SU-DHL-6 (cell line): ENCODE measurements at regions not wholly inside any gene's neighbourhood (a gene's known extent, or its start where the extent isn't known, plus 50 kb on each side); places are given as distances from the start of the nearest gene placed in this dataset.

Experiments
- H2AFZ ChIP-seq: fragments of 200-600 bp; sonication (generic); 2 replicates; pipeline ENCODE4 v1.6.1; 2014; ENCODE audit warnings: low read depth, mild to moderate bottlenecking, moderate library complexity, mixed read lengths, antibody characterized with exemption, low read length; ENCODE audit not compliant: severe bottlenecking
- H3F3A ChIP-seq: fragments of 200-600 bp; shearing (Covaris generic); 2 replicates; pipeline ENCODE4 v1.6.0; 2016; ENCODE audit warnings: antibody characterized with exemption, mild to moderate bottlenecking; ENCODE audit not compliant: insufficient read depth
- H3K27ac ChIP-seq: fragments of 200-600 bp; sonication (generic); 2 replicates; pipeline ENCODE4 v1.5.1; 2016; ENCODE audit warnings: low read depth, mild to moderate bottlenecking, low read length, moderate library complexity, mixed read lengths
- H3K27me3 ChIP-seq: fragments of 200-600 bp; sonication (generic), shearing (Covaris generic); 2 replicates; pipeline ENCODE4 v1.6.0; 2014; ENCODE audit warnings: mild to moderate bottlenecking, low read length
- H3K36me3 ChIP-seq: fragments of 200-600 bp; sonication (generic); 2 replicates; pipeline ENCODE4 v1.6.1; 2014; ENCODE audit warnings: mild to moderate bottlenecking, low read length, mixed read lengths
- H3K4me2 ChIP-seq: fragments of 300-600, 200-600 bp; shearing (Covaris generic), sonication (generic); 2 replicates; pipeline ENCODE4 v1.6.0; 2014; ENCODE audit warnings: low read length, low read depth, mild to moderate bottlenecking; ENCODE audit not compliant: poor library complexity, severe bottlenecking
- H3K4me3 ChIP-seq: fragments of 200-600 bp; sonication (generic); 2 replicates; pipeline ENCODE4 v1.5.1; 2014; ENCODE audit warnings: antibody characterized with exemption, low read length, mild to moderate bottlenecking, mixed read lengths; ENCODE audit not compliant: insufficient read depth, poor library complexity, severe bottlenecking
- H3K79me2 ChIP-seq: fragments of 200-600 bp; sonication (generic); 2 replicates; pipeline ENCODE4 v1.6.1; 2014; ENCODE audit warnings: mild to moderate bottlenecking, low read length, moderate library complexity; ENCODE audit not compliant: insufficient read depth
- H3K9ac ChIP-seq: fragments of 200-600 bp; sonication (generic); 2 replicates; pipeline ENCODE4 v1.7.0; 2014; ENCODE audit warnings: mild to moderate bottlenecking, low read length
- H3K9me2 ChIP-seq: fragments of 200-600 bp; sonication (generic); replicated peaks from 2 replicates; pipeline ENCODE4 v1.6.1; 2014; ENCODE audit warnings: low read length; ENCODE audit not compliant: insufficient read depth
- H3K9me3 ChIP-seq: fragments of 200-600 bp; sonication (generic); 2 replicates; pipeline ENCODE4 v1.6.1; 2014; ENCODE audit warnings: low read length, mixed read lengths; ENCODE audit not compliant: insufficient read depth
- H4K20me1 ChIP-seq: fragments of 200-600 bp; sonication (generic); 2 replicates; pipeline ENCODE4 v1.6.1; 2014; ENCODE audit warnings: low read depth, mild to moderate bottlenecking, antibody characterized with exemption, low read length, moderate library complexity, mixed read lengths
- EZH2phosphoT487 ChIP-seq: fragments of 200-600 bp; sonication (generic), shearing (Covaris generic); conservative IDR thresholded peaks from 2 replicates; pipeline ENCODE4 v1.6.1; 2018; ENCODE audit warnings: mild to moderate bottlenecking, antibody characterized with exemption, low read length, moderate library complexity, mixed read lengths
- TF ChIP-seq, protein P1 (sequence below): fragments of 200-600 bp; sonication (generic); IDR thresholded peaks from one replicate; pipeline ENCODE4 v1.5.1; 2017; ENCODE audit warnings: antibody characterized with exemption, mild to moderate bottlenecking, low read length, moderate library complexity; ENCODE audit not compliant: insufficient read depth, poor library complexity, severe bottlenecking

DNA sequence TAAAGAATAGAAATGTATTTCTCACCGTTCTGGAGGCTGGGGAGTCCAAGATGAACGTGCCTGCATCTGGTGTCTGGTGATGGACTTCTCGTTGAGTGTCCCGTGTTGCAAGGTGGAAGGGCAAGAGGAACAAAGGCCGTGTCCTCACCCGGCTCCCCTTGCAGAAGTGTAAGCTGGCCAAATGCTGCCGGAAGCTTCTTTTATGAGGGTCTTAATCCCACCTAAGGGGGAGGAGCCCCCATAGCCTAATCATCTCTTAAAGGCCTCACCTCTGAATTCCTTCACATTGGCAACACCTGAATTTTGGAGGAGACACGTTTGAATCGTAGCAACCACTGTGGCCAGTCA lies 99.1 kb upstream of the DAP start:
- no peaks in the 10 kb centered on the region for H4K20me1 ChIP-seq
- no peak overlapping the region for H3K9ac ChIP-seq
- no peaks in the 10 kb centered on the region for H3K36me3 ChIP-seq
- H3K9me2 ChIP-seq = no peaks in the 10 kb centered on the region
- TF ChIP-seq EZH2phosphoT487 = no peak
- TF ChIP-seq, protein P1, sequence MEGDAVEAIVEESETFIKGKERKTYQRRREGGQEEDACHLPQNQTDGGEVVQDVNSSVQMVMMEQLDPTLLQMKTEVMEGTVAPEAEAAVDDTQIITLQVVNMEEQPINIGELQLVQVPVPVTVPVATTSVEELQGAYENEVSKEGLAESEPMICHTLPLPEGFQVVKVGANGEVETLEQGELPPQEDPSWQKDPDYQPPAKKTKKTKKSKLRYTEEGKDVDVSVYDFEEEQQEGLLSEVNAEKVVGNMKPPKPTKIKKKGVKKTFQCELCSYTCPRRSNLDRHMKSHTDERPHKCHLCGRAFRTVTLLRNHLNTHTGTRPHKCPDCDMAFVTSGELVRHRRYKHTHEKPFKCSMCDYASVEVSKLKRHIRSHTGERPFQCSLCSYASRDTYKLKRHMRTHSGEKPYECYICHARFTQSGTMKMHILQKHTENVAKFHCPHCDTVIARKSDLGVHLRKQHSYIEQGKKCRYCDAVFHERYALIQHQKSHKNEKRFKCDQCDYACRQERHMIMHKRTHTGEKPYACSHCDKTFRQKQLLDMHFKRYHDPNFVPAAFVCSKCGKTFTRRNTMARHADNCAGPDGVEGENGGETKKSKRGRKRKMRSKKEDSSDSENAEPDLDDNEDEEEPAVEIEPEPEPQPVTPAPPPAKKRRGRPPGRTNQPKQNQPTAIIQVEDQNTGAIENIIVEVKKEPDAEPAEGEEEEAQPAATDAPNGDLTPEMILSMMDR = no peak
- H3F3A ChIP-seq = no peaks in the 10 kb centered on the region
- H3K27me3 ChIP-seq = no peaks in the 10 kb centered on the region
- H3K27ac ChIP-seq = no peak overlapping the region
- no peak overlapping the region for H3K4me2 ChIP-seq
- no peaks in the 10 kb centered on the region for H3K79me2 ChIP-seq
- no peaks in the 10 kb centered on the region for H3K9me3 ChIP-seq
- H3K4me3 ChIP-seq = no peak overlapping the region
- H2AFZ ChIP-seq = no peak overlapping the region

DNA sequence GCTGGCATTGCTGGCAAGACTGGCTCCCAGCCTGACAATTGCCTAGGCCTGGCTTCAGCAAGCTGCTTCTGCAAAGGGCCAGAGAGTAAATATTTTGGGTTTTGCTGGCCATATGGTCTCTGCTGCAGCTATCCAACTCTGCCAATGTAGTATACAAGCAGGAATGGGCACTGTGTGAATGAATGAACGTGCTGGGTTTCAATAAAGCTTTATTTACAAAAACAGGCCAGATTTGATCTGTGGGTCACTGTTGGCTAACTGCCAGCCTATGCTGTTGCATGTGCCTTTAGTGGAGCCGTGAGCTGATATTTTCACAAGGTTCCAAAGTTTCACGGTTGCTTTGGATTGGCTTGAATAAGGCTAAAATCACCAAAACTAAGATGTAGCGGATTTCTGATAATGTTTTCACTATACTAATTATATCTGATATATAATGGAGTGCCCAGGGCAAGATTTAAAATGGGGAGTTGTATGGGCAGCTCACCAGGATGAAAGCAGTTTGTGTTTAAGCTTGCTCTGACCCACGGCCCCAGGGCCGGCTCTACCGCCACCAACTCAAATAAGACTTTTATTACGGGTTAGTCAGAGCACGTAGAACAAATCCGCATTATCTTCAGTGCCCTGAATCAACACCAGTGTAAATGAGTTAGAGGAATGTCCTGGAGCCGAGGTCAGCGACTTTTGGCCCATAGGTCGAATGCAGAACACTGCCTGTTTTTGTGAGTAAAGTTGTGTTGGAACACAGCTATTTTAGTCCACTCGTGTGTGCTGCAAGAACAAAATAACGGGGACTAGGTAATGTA lies 98.6 kb upstream of the DAP start:
- Histone ChIP-seq H3K27me3 (no peaks in the 10 kb centered on the region), H3K27ac (no peak overlapping the region), H3K9me2 (no peaks in the 10 kb centered on the region), H3K4me2 (no peak overlapping the region), H4K20me1 (no peaks in the 10 kb centered on the region), H3K9me3 (no peaks in the 10 kb centered on the region), H3F3A (no peaks in the 10 kb centered on the region), H3K79me2 (no peaks in the 10 kb centered on the region), H3K4me3 (no peak overlapping the region), H3K9ac (no peak overlapping the region), H3K36me3 (no peaks in the 10 kb centered on the region), H2AFZ (no peak overlapping the region)
- TF ChIP-seq, protein P1 = no peak
- TF ChIP-seq EZH2phosphoT487 = no peak

DNA sequence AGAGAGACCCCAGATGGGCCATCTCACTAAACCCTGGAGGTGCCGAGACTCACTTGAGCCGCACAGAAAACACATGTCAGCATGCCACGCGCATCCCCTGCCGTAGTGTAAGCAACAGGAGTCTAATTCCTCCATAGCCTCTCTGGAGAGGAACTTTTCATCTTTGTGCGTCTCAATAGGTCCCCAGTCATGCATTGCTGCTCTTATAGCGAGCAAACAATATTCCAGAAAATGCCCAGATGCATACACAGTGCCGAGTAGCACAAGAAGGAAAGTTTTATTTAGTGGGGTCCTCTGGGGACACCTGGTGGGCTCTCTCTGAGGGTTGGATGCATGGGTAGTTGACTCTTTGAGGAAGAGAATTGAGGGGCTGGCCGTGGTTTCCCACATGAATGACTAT lies 97.9 kb upstream of the DAP start:
- Histone ChIP-seq H2AFZ (no peak overlapping the region), H3K9me3 (no peaks in the 10 kb centered on the region), H3K9me2 (no peaks in the 10 kb centered on the region), H3K27ac (no peak overlapping the region), H3K27me3 (no peaks in the 10 kb centered on the region), H3K9ac (no peak overlapping the region), H3F3A (no peaks in the 10 kb centered on the region), H3K79me2 (no peaks in the 10 kb centered on the region), H3K4me2 (no peak overlapping the region), H3K36me3 (no peaks in the 10 kb centered on the region), H3K4me3 (no peak overlapping the region), H4K20me1 (no peaks in the 10 kb centered on the region)
- TF ChIP-seq, protein P1 = no peak
- TF ChIP-seq EZH2phosphoT487 = no peak
